ENCODE measurements at regions not wholly inside any gene's neighbourhood (a gene's known extent, or its start where the extent isn't known, plus 50 kb on each side); places are given as distances from the start of the nearest gene placed in this dataset.
A peak's percentile ranks its signal among the peaks of the same experiment; 100 is the strongest.

- DNase-seq: no peak
Observed at GRCh38 chr10:10197423-10197822, 820.2 kb upstream of the CELF2 start.

GRCh38 chr10:10198363-10198762, 819.3 kb upstream of the CELF2 start:
- DNase-seq: no peak

GRCh38 chr10:10204415-10204814, 813.3 kb upstream of the CELF2 start:
- DNase-seq: no peak

GRCh38 chr10:10205906-10206305, 811.8 kb upstream of the CELF2 start:
- DNase-seq: no peak

GRCh38 chr10:10207538-10207937, 810.1 kb upstream of the CELF2 start:
- no peak for DNase-seq

GRCh38 chr10:10208196-10208595, 809.5 kb upstream of the CELF2 start:
- DNase-seq: no peak

- DNase-seq: no peak
Observed at GRCh38 chr10:10209167-10209566, 808.5 kb upstream of the CELF2 start.

GRCh38 chr10:10211409-10211808, 806.3 kb upstream of the CELF2 start:
- DNase-seq: no peak

GRCh38 chr10:10213237-10213636, 804.4 kb upstream of the CELF2 start:
- DNase-seq: peak in 1 of 5 experiments; percentile 10

- no peak for DNase-seq
Observed at GRCh38 chr10:10222304-10222841, 795.3 kb upstream of the CELF2 start.

- no peak for DNase-seq
Observed at GRCh38 chr10:10223131-10223530, 794.5 kb upstream of the CELF2 start.

- no peak for DNase-seq
Observed at GRCh38 chr10:10225136-10225676, 792.5 kb upstream of the CELF2 start.

- DNase-seq: no peak
Observed at GRCh38 chr10:10233229-10233628, 784.4 kb upstream of the CELF2 start.

- no peak for DNase-seq
Observed at GRCh38 chr10:10235003-10235402, 782.7 kb upstream of the CELF2 start.

GRCh38 chr10:10247585-10247984, 770.1 kb upstream of the CELF2 start:
- no peak for DNase-seq

GRCh38 chr10:10256860-10257259, 760.8 kb upstream of the CELF2 start:
- DNase-seq: no peak

- no peak for DNase-seq
Observed at GRCh38 chr10:10259013-10259412, 758.7 kb upstream of the CELF2 start.

- DNase-seq: no peak
Observed at GRCh38 chr10:10270126-10271050, 747.3 kb upstream of the CELF2 start.

GRCh38 chr10:10271639-10272192, 746.0 kb upstream of the CELF2 start:
- no peak for DNase-seq

GRCh38 chr10:10273661-10274060, 744.0 kb upstream of the CELF2 start:
- DNase-seq: no peak

GRCh38 chr10:10279906-10280305, 737.8 kb upstream of the CELF2 start:
- no peak for DNase-seq

- DNase-seq: no peak
Observed at GRCh38 chr10:10292501-10292900, 725.2 kb upstream of the CELF2 start.

GRCh38 chr10:10293041-10293440, 724.6 kb upstream of the CELF2 start:
- DNase-seq: no peak

- DNase-seq: no peak
Observed at GRCh38 chr10:10293481-10293951, 724.2 kb upstream of the CELF2 start.

All from T-helper 2 cell (primary cell).